ENCODE measurements at regions not wholly inside any gene's neighbourhood (a gene's known extent, or its start where the extent isn't known, plus 50 kb on each side); places are given as distances from the start of the nearest gene placed in this dataset.

DNA sequence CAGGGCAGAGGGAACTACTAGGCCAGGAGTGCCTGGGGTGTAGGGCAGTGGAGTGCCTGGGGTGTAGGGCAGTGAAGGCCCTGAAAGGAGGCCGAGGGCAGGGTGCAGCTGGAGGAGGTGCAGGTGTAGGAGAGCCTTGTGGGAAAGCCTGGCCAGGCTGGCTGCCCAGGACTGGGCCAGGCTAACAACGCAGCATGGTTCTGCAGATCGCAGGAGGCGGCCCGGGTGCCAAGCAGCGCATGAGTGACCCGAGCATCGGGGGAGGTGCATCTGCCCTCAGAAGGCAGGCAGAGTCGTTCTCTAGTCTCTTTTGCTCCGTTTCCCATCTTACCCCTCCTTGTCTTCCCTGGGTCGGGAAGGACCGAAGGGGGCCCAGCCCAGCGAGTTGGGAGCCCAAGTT, 151.5 kb upstream of the PHACTR3 start:
- Histone ChIP-seq H3K79me1 (ENCODE audit: low read depth, low read length) (no peaks in the 10 kb centered on the region), H3K27me3 (replicated peaks in 1 of 4; ENCODE audit: control insufficient read depth in 3 of 4, extremely low read depth in 1 of 4, insufficient read depth in 3 of 4, low read length in 3 of 4) (no peaks in the 10 kb centered on the region; a peak in 1 of 7 replicates), H3K27ac (ENCODE audit: low read depth, low read length) (no peak overlapping the region), H4K20me1 (replicated peaks in 1 of 2; ENCODE audit: control insufficient read depth in 1 of 2, insufficient read depth in 2 of 2, low read length in 2 of 2) (no peaks in the 10 kb centered on the region), H3K23me2 (ENCODE audit: low read depth, low read length) (no peaks in the 10 kb centered on the region), H3K4me2 (ENCODE audit: insufficient read depth in 1 of 2, low read depth in 2 of 2, low read length in 2 of 2) (no peak overlapping the region), H3K14ac (ENCODE audit: insufficient read length) (no peak overlapping the region), H4K5ac (ENCODE audit: insufficient read length, low read depth, low read length) (no peak overlapping the region), H3K4ac (replicated peaks; ENCODE audit: insufficient read length, low read depth, low read length) (no peak overlapping the region), H3K18ac (ENCODE audit: extremely low read depth, low read length) (no peak overlapping the region), H2BK20ac (ENCODE audit: low read length) (no peak overlapping the region), H2BK120ac (replicated peaks; ENCODE audit: low read depth, low read length) (no peak overlapping the region), H4K8ac (ENCODE audit: extremely low read depth, insufficient read depth, low read length) (no peak overlapping the region; the same call in 1 of the 2 replicates), H3K23ac (ENCODE audit: insufficient read length) (no peak overlapping the region), H3K79me2 (ENCODE audit: control insufficient read depth in 1 of 2, insufficient read depth in 2 of 2, low read length in 2 of 2) (no peaks in the 10 kb centered on the region), H2AFZ (ENCODE audit: low read length) (no peak overlapping the region; the same call in 1 of the 2 replicates), H3K9me3 (ENCODE audit: insufficient read depth in 2 of 2, low read depth in 1 of 2, low read length in 1 of 2) (no peaks in the 10 kb centered on the region), H3K56ac (replicated peaks; ENCODE audit: insufficient read length, low read depth, low read length) (no peak overlapping the region), H3K9ac (replicated peaks in 1 of 4; ENCODE audit: extremely low read depth in 1 of 4, low read depth in 3 of 4, low read length in 3 of 4) (no peak overlapping the region), H3K36me3 (ENCODE audit: control insufficient read depth in 2 of 4, insufficient read depth in 4 of 4, low read length in 3 of 4) (no peaks in the 10 kb centered on the region), H2AK5ac (ENCODE audit: low read depth, low read length) (no peak overlapping the region), H3K4me3 (ENCODE audit: extremely low read depth in 1 of 4, insufficient read depth in 2 of 4, low read depth in 3 of 4, low read length in 4 of 4) (no peak overlapping the region), H4K91ac (replicated peaks; ENCODE audit: insufficient read length, low read length) (no peak overlapping the region), H2BK12ac (ENCODE audit: low read depth, low read length) (no peak overlapping the region), H3K4me1 (replicated peaks in 1 of 4; ENCODE audit: control insufficient read depth in 3 of 4, insufficient read depth in 4 of 4, low read length in 3 of 4) (peaks cover 0 to 3% (median 0%) of the 10 kb centered on the region in 4 experiments; a peak in 4 of 7 replicates), H2BK5ac (ENCODE audit: low read depth, low read length) (no peak overlapping the region), H2BK15ac (ENCODE audit: low read length) (no peak overlapping the region)
- POLR2A ChIA-PET (ENCODE audit: partially characterized antibody), result no interaction called here
- no peak for FAIRE-seq
- CTCF ChIA-PET (ENCODE audit: partially characterized antibody), result interaction anchor here (0.8 to 6.7 kb wide), 5 partner anchors 14 to 245 kb away, joined by 3 to 40 read pairs (median 3); no protein-coding TSS in a partner anchor
- 91% methylated on average over 13 of the region's 13 CpGs; no CpG with 5 or more reads in 1 of the 2 experiments for WGBS, 2 experiments (ENCODE audit: extremely low coverage in 1 of 2, insufficient coverage in 1 of 2, insufficient read length in 1 of 2, insufficient replicate concordance in 2 of 2, low coverage in 1 of 2, low lambda C conversion rate in 2 of 2, missing lambda C conversion rate in 1 of 2)
- no peak for DNase-seq (ENCODE audit: low read depth in 1 of 2, low spot score in 2 of 2)
- TF ChIP-seq BCL11A (IDR thresholded peaks at IDR 0.05; ENCODE audit: low read depth in 2 of 2, low read length in 2 of 2) (no peak), KDM1A (IDR thresholded peaks at IDR 0.05; ENCODE audit: borderline replicate concordance, low read length) (no peak), SRF (IDR thresholded peaks at IDR 0.05; ENCODE audit: low read depth, low read length) (no peak), SAP30 (IDR thresholded peaks at IDR 0.05; ENCODE audit: insufficient read depth, insufficient replicate concordance, low read length) (no peak), CBX8 (IDR thresholded peaks at IDR 0.05; ENCODE audit: borderline replicate concordance, low read depth, low read length) (no peak), SP4 (IDR thresholded peaks at IDR 0.05; ENCODE audit: low read length) (no peak), JUND (IDR thresholded peaks at IDR 0.05; ENCODE audit: low read length) (no peak), SUZ12 (IDR thresholded peaks at IDR 0.05; ENCODE audit: low read length) (no peak), TAF1 (IDR thresholded peaks at IDR 0.05; ENCODE audit: low read depth, low read length) (no peak), NANOG (IDR thresholded peaks at IDR 0.05; ENCODE audit: insufficient read depth, low read depth, low read length, poor library complexity, severe bottlenecking) (no peak), NRF1 (IDR thresholded peaks at IDR 0.05; ENCODE audit: low read depth, low read length) (no peak), HDAC2 (IDR thresholded peaks at IDR 0.05; ENCODE audit: borderline replicate concordance in 1 of 2, low read depth in 2 of 2, low read length in 2 of 2) (no peak), GTF2F1 (IDR thresholded peaks at IDR 0.05; ENCODE audit: borderline replicate concordance, low read depth, low read length) (no peak)
- TF ChIP-seq, protein P1, sequence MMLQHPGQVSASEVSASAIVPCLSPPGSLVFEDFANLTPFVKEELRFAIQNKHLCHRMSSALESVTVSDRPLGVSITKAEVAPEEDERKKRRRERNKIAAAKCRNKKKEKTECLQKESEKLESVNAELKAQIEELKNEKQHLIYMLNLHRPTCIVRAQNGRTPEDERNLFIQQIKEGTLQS (IDR thresholded peaks at IDR 0.05; ENCODE audit: insufficient read depth, low read depth, low read length), result no peak
